Mesendoderm (in vitro differentiated cells): ENCODE measurements at regions not wholly inside any gene's neighbourhood (a gene's known extent, or its start where the extent isn't known, plus 50 kb on each side); places are given as distances from the start of the nearest gene placed in this dataset.
"Not testable (repeated sequence)": the region's sequence is repeated elsewhere in the genome, so short reads cannot be mapped to it uniquely, and the experiment has no call there.

ENCODE experiments used
- DNase-seq: peaks from one replicate; pipeline ENCODE4 v3.0.0; 2013
- H2AK5ac ChIP-seq: 2 replicates; pipeline ENCODE4 v1.6.1; 2013; ENCODE audit warnings: low read length, inconsistent platforms
- H2BK120ac ChIP-seq: 2 replicates; pipeline ENCODE4 v1.6.1; 2013; ENCODE audit warnings: low read depth, mild to moderate bottlenecking, low read length, moderate library complexity, mixed read lengths
- H2BK15ac ChIP-seq: replicated peaks from 2 replicates; pipeline ENCODE4 v1.6.1; 2013; ENCODE audit warnings: low read depth, mild to moderate bottlenecking, moderate library complexity
- H2BK5ac ChIP-seq: 2 replicates; pipeline ENCODE4 v1.6.1; 2013; ENCODE audit warnings: low read length, inconsistent platforms
- H3K18ac ChIP-seq: 2 replicates; pipeline ENCODE4 v1.6.1; 2013; ENCODE audit warnings: mild to moderate bottlenecking, low read length, mixed read lengths
- H3K23ac ChIP-seq: one replicate; pipeline ENCODE4 v1.6.1; 2013; ENCODE audit warnings: low read length
- H3K27ac ChIP-seq: 2 replicates; pipeline ENCODE4 v1.5.1; 2013; ENCODE audit warnings: low read depth, mild to moderate bottlenecking, inconsistent platforms, low read length, moderate library complexity
- H3K27me3 ChIP-seq: 2 replicates; pipeline ENCODE4 v1.6.1; 2013; ENCODE audit warnings: low read length, control low read depth, mild to moderate bottlenecking, inconsistent platforms; ENCODE audit not compliant: insufficient read depth, poor library complexity
- H3K36me3 ChIP-seq: 2 replicates; pipeline ENCODE4 v1.6.1; 2013; ENCODE audit warnings: low read length, inconsistent platforms; ENCODE audit not compliant: control insufficient read depth, insufficient read depth
- H3K4ac ChIP-seq: one replicate; pipeline ENCODE4 v1.6.1; 2013; ENCODE audit warnings: low read depth, mild to moderate bottlenecking, low read length, moderate library complexity
- H3K4me1 ChIP-seq: 2 replicates; pipeline ENCODE4 v1.6.1; 2013; ENCODE audit warnings: low read depth, low read length, inconsistent platforms; ENCODE audit not compliant: control insufficient read depth
- H3K4me2 ChIP-seq: 2 replicates; pipeline ENCODE4 v1.6.1; 2013; ENCODE audit warnings: low read length
- H3K4me3 ChIP-seq: 2 replicates; pipeline ENCODE4 v1.5.1; 2013; ENCODE audit warnings: mild to moderate bottlenecking, low read length
- H3K56ac ChIP-seq: one replicate; pipeline ENCODE4 v1.6.1; 2013; ENCODE audit warnings: low read length
- H3K79me1 ChIP-seq: 2 replicates; pipeline ENCODE4 v1.6.1; 2013; ENCODE audit warnings: low read length, inconsistent platforms
- H3K79me2 ChIP-seq: 2 replicates; pipeline ENCODE4 v1.6.1; 2013; ENCODE audit warnings: mild to moderate bottlenecking, low read length; ENCODE audit not compliant: control insufficient read depth, insufficient read depth
- H3K9ac ChIP-seq: 2 replicates; pipeline ENCODE4 v1.6.1; 2013; ENCODE audit warnings: low read length, inconsistent platforms
- H4K5ac ChIP-seq: one replicate; pipeline ENCODE4 v1.6.1; 2013; ENCODE audit warnings: low read length
- H4K8ac ChIP-seq: one replicate; pipeline ENCODE4 v1.6.1; 2013; ENCODE audit warnings: low read depth, mild to moderate bottlenecking, control low read depth, low read length, moderate library complexity
- WGBS: extraction: QIAGEN DNeasy Blood & Tissue Kit; methylation state at CpG from one replicate; pipeline ENCODE4 v1.1.7; 2013; ENCODE audit warnings: low lambda C conversion rate, missing lambda C conversion rate; ENCODE audit not compliant: insufficient coverage; ENCODE audit errors: extremely low coverage; 5-methylcytosine and 5-hydroxymethylcytosine counted together

GRCh38 chr10:20391629-20392028 is 505.5 kb downstream of the NEBL start:
- Histone ChIP-seq H3K27ac (no peak overlapping the region), H3K27me3 (no peaks in the 10 kb centered on the region), H3K4me3 (no peak overlapping the region), H2BK5ac (no peak overlapping the region), H3K9ac (no peak overlapping the region), H4K5ac (no peak overlapping the region), H3K4me2 (no peak overlapping the region), H3K79me1 (no peaks in the 10 kb centered on the region), H4K8ac (no peak overlapping the region), H2BK15ac (no peak overlapping the region), H3K4me1 (no peaks in the 10 kb centered on the region), H3K18ac (no peak overlapping the region), H3K4ac (no peak overlapping the region), H3K56ac (no peak overlapping the region), H2AK5ac (no peak overlapping the region), H3K23ac (no peak overlapping the region), H3K36me3 (no peaks in the 10 kb centered on the region), H2BK120ac (no peak overlapping the region), H3K79me2 (no peaks in the 10 kb centered on the region)
- no peak for DNase-seq
- no CpG with 5 or more reads among the region's 3 CpGs for WGBS

GRCh38 chr10:20381761-20382160 is 515.4 kb downstream of the NEBL start:
- Histone ChIP-seq H3K36me3 (no peaks in the 10 kb centered on the region), H3K56ac (no peak overlapping the region), H3K79me1 (no peaks in the 10 kb centered on the region), H3K27ac (no peak overlapping the region), H3K27me3 (no peaks in the 10 kb centered on the region), H3K4ac (no peak overlapping the region), H3K9ac (no peak overlapping the region), H3K18ac (no peak overlapping the region), H2BK5ac (no peak overlapping the region), H2BK15ac (no peak overlapping the region), H2AK5ac (no peak overlapping the region), H4K5ac (no peak overlapping the region), H3K4me3 (no peak overlapping the region), H3K4me2 (no peak overlapping the region), H3K23ac (no peak overlapping the region), H3K4me1 (no peaks in the 10 kb centered on the region), H2BK120ac (no peak overlapping the region), H3K79me2 (no peaks in the 10 kb centered on the region), H4K8ac (no peak overlapping the region)
- no peak for DNase-seq
- WGBS, result no CpG with 5 or more reads among the region's 3 CpGs

GRCh38 chr10:20380401-20380800 is 516.7 kb downstream of the NEBL start:
- no peaks in the 10 kb centered on the region for H3K4me1 ChIP-seq
- no peak overlapping the region for H2BK15ac ChIP-seq
- no peak overlapping the region for H3K23ac ChIP-seq
- no peak overlapping the region for H3K56ac ChIP-seq
- no peaks in the 10 kb centered on the region for H3K36me3 ChIP-seq
- no peak overlapping the region for H2BK120ac ChIP-seq
- H4K5ac ChIP-seq, result no peak overlapping the region
- no peak overlapping the region for H3K4me3 ChIP-seq
- H3K79me2 ChIP-seq, result no peaks in the 10 kb centered on the region
- no peak overlapping the region for H2BK5ac ChIP-seq
- no peak overlapping the region for H3K9ac ChIP-seq
- no peak overlapping the region for H3K4ac ChIP-seq
- H3K4me2 ChIP-seq, result no peak overlapping the region
- H3K18ac ChIP-seq, result no peak overlapping the region
- H3K79me1 ChIP-seq, result no peaks in the 10 kb centered on the region
- H4K8ac ChIP-seq, result no peak overlapping the region
- DNase-seq, result no peak
- H2AK5ac ChIP-seq, result no peak overlapping the region
- H3K27me3 ChIP-seq, result no peaks in the 10 kb centered on the region
- H3K27ac ChIP-seq, result no peak overlapping the region

- H3K27me3 ChIP-seq, result no peaks in the 10 kb centered on the region
- H3K56ac ChIP-seq, result no peak overlapping the region
- H2BK5ac ChIP-seq, result no peak overlapping the region
- no peaks in the 10 kb centered on the region for H3K79me1 ChIP-seq
- H3K4me1 ChIP-seq, result no peaks in the 10 kb centered on the region
- H3K4ac ChIP-seq, result no peak overlapping the region
- H3K4me3 ChIP-seq, result no peak overlapping the region
- H2AK5ac ChIP-seq, result no peak overlapping the region
- no peak overlapping the region for H3K23ac ChIP-seq
- H3K18ac ChIP-seq, result peak overlapping the region; percentile 92
- peak; percentile 10 for DNase-seq
- no peak overlapping the region for H2BK120ac ChIP-seq
- no peak overlapping the region for H3K27ac ChIP-seq
- no peak overlapping the region for H2BK15ac ChIP-seq
- H4K5ac ChIP-seq, result no peak overlapping the region
- H3K36me3 ChIP-seq, result no peaks in the 10 kb centered on the region
- H3K4me2 ChIP-seq, result no peak overlapping the region
- H3K79me2 ChIP-seq, result no peaks in the 10 kb centered on the region
- no peak overlapping the region for H3K9ac ChIP-seq
- H4K8ac ChIP-seq, result peak overlapping the region; percentile 56
Measured at GRCh38 chr10:20372748-20373147, 524.4 kb downstream of the NEBL start.

GRCh38 chr10:20370977-20371533 is 526.1 kb downstream of the NEBL start:
- Histone ChIP-seq H3K18ac (peak overlapping the region; percentile 87), H3K56ac (peak overlapping the region; percentile 31), H3K27ac (peak overlapping the region; percentile 83)
- H3K4ac ChIP-seq, H2BK120ac ChIP-seq, H3K9ac ChIP-seq, H4K8ac ChIP-seq, H3K23ac ChIP-seq, H3K4me2 ChIP-seq, H3K4me1 ChIP-seq, H3K27me3 ChIP-seq, H3K36me3 ChIP-seq, H3K79me2 ChIP-seq, H2AK5ac ChIP-seq, H3K4me3 ChIP-seq, H4K5ac ChIP-seq, H2BK15ac ChIP-seq, H3K79me1 ChIP-seq, H2BK5ac ChIP-seq: not testable (repeated sequence)
- no CpG with 5 or more reads among the region's 7 CpGs for WGBS
- peak; percentile 46 for DNase-seq
